ENCODE measurements at regions not wholly inside any gene's neighbourhood (a gene's known extent, or its start where the extent isn't known, plus 50 kb on each side); places are given as distances from the start of the nearest gene placed in this dataset.
"Not testable (repeated sequence)": the region's sequence is repeated elsewhere in the genome, so short reads cannot be mapped to it uniquely, and the experiment has no call there.

DNA sequence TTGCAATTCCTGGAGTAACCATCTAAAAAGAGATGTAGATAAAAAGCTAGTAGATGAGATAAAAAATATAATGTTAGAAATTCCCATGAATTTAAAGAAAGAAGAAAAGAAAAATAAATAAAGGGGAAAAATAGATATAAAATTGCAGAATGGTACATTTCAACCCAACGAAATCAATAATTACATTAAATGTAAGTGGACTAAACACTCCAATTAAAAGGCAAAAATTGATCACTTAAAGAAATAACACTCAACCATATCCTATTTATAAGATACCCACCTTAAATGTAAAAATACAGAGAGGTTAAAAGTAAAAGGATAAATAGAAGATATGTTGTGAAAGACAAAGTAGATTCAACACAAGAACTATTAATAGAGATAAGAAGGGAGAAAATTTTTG, 150.5 kb upstream of the GRIK3 start:
- no peak for DNase-seq (ENCODE audit: low spot score)
- TF ChIP-seq, protein P1, sequence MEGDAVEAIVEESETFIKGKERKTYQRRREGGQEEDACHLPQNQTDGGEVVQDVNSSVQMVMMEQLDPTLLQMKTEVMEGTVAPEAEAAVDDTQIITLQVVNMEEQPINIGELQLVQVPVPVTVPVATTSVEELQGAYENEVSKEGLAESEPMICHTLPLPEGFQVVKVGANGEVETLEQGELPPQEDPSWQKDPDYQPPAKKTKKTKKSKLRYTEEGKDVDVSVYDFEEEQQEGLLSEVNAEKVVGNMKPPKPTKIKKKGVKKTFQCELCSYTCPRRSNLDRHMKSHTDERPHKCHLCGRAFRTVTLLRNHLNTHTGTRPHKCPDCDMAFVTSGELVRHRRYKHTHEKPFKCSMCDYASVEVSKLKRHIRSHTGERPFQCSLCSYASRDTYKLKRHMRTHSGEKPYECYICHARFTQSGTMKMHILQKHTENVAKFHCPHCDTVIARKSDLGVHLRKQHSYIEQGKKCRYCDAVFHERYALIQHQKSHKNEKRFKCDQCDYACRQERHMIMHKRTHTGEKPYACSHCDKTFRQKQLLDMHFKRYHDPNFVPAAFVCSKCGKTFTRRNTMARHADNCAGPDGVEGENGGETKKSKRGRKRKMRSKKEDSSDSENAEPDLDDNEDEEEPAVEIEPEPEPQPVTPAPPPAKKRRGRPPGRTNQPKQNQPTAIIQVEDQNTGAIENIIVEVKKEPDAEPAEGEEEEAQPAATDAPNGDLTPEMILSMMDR (IDR thresholded peaks at IDR 0.05; ENCODE audit: extremely low read depth, missing control alignments): no peak

DNA sequence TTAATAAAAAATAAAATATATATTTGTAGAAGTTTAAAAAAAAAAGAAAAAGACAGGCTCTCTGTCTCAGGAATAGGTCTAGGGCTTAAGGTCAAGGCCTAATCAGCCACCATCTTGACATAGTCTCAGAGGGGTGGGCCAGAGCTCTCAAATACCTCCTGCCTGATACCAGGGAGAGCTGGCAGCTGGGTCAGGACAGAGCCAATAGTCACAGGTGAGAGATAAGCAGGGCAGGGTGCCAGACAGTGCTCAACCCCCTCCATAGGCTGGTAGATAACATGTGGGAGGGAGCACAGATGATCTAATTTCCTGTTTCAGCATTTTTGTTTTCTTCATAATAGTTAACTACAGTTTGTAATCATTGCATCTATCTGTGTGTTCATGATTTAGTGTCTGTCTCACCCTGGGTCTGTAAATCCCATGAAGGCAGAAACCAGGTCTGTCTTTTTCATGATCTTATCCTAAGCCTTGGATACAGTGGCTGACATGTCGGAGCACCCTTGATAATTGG, 152.0 kb upstream of the GRIK3 start:
- TF ChIP-seq, protein P1 (IDR thresholded peaks at IDR 0.05; ENCODE audit: extremely low read depth, missing control alignments): no peak

DNA sequence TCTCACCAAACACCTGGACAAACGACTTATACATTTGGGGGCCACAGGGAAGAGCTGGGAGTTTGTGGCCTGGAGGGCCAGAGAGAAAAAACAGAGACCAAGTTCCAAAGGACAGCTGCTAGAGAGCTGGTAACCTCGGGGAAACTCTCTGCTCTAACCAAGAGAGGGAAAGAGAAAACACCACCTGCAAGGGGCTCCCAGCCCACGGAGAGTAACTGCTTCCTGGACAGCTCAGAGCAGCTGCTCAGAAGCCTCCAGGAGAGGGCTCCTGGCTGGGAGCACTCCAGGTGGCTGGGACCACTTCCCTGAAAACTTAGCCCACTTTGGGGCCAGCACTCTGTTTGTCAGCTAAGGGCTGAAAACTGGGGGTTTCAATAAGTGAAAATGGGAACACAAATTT, 154.8 kb upstream of the GRIK3 start:
- TF ChIP-seq, protein P1 (IDR thresholded peaks at IDR 0.05; ENCODE audit: extremely low read depth, missing control alignments): no peak
- no peak for DNase-seq (ENCODE audit: low spot score)

More for the DNA sequence above, 152.0 kb upstream of the GRIK3 start:
- DNase-seq (ENCODE audit: low spot score): no peak

GRCh38 chr1:37197411-37197810, 163.1 kb upstream of the GRIK3 start:
- no peak for DNase-seq (ENCODE audit: low spot score)

DNA sequence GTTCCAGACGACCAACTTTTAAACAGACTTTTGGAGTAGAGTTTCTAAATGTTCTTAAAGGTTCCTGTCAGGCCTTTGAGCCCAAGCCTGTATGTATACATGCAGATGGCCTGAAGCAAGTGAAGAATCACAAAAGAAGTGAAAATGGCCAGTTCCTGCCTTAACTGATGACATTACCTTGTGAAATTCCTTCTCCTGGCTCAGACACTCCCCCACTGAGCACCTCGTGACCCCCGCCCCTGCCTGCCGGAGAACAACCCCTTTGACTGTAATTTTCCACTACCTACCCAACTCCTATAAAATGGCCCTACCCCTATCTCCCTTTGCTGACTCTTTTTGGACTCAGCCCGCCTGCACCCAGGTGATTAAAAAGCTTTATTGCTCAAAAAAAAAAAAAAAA, 180.0 kb upstream of the GRIK3 start:
- not testable (repeated sequence) for DNase-seq (ENCODE audit: low spot score)

More at GRCh38 chr1:37197411-37197810, 163.1 kb upstream of the GRIK3 start:
- TF ChIP-seq, protein P1 (IDR thresholded peaks at IDR 0.05; ENCODE audit: extremely low read depth, missing control alignments): no peak

- TF ChIP-seq, protein P1 (IDR thresholded peaks at IDR 0.05; ENCODE audit: extremely low read depth, missing control alignments): no peak
- DNase-seq (ENCODE audit: low spot score): no peak
Measured at GRCh38 chr1:37233606-37234005, 199.3 kb upstream of the GRIK3 start.

- no peak for DNase-seq (ENCODE audit: low spot score)
Measured at GRCh38 chr1:37234941-37235418, 200.7 kb upstream of the GRIK3 start.

DNA sequence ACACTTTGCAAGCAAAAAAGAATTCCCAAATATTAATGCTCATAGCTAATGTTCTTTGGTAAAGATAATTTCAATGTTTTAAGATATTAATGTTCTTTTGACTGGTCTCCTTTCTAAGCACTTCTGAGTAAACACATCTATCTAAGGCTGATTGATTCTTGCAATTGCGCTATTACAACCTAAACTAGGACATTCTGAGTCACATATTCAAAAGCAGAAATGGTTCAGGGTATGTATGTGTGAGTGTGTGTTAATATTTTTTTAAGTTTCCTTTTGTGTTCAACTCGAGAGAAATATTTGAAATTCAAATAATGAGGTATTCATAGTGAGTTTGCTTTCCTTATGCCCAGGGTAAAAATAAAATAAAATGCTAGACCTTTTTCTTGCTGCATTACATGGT, 203.6 kb upstream of the GRIK3 start:
- TF ChIP-seq, protein P1 (IDR thresholded peaks at IDR 0.05; ENCODE audit: extremely low read depth, missing control alignments): no peak

More at GRCh38 chr1:37234941-37235418, 200.7 kb upstream of the GRIK3 start:
- TF ChIP-seq, protein P1 (IDR thresholded peaks at IDR 0.05; ENCODE audit: extremely low read depth, missing control alignments): no peak

More for the DNA sequence above, 203.6 kb upstream of the GRIK3 start:
- no peak for DNase-seq (ENCODE audit: low spot score)
